ENCODE measurements at regions not wholly inside any gene's neighbourhood (a gene's known extent, or its start where the extent isn't known, plus 50 kb on each side); places are given as distances from the start of the nearest gene placed in this dataset.
"Not testable (repeated sequence)": the region's sequence is repeated elsewhere in the genome, so short reads cannot be mapped to it uniquely, and the experiment has no call there.

- not testable (repeated sequence) for TF ChIP-seq POLR2A (IDR thresholded peaks at IDR 0.05; ENCODE audit: low read depth, low read length); POLR2AphosphoS5 (IDR thresholded peaks at IDR 0.05; ENCODE audit: low read depth, low read length); TAF1 (IDR thresholded peaks at IDR 0.05; ENCODE audit: borderline replicate concordance, low read depth, low read length)
Measured at GRCh38 chrX:37519261-37519660, 52.2 kb upstream of the LANCL3 start.
